ENCODE measurements at regions not wholly inside any gene's neighbourhood (a gene's known extent, or its start where the extent isn't known, plus 50 kb on each side); places are given as distances from the start of the nearest gene placed in this dataset.

- POLR2A ChIA-PET, result no interaction called here
- no peak overlapping the region for H3K4me3 Mint-ChIP-seq
- peaks cover 2% of the 10 kb centered on the region for H3K9me3 Mint-ChIP-seq
- CTCF ChIA-PET, result no interaction called here
- no peaks in the 10 kb centered on the region for H3K4me1 Mint-ChIP-seq
- no peak for TF ChIP-seq CTCF (IDR thresholded peaks at IDR 0.05)
- no peaks in the 10 kb centered on the region for H3K27me3 Mint-ChIP-seq
- H3K27ac Mint-ChIP-seq, result no peak overlapping the region
- DNase-seq (no peak), ATAC-seq (ENCODE audit: low read depth) (no peak)
- H3K36me3 Mint-ChIP-seq (ENCODE audit: low read depth), result no peaks in the 10 kb centered on the region
- intact Hi-C loops (cut with micrococcal nuclease), result no loop called here
These were observed 226.1 kb upstream of the CEP162 start for GRCh38 chr6:84453499-84453898.

GRCh38 chr6:84450018-84450417 lies 222.6 kb upstream of the CEP162 start:
- ChIA-PET POLR2A (no interaction called here), CTCF (no interaction called here)
- Mint-ChIP-seq H3K4me3 (no peak overlapping the region), H3K27ac (no peak overlapping the region), H3K9me3 (peaks cover 2% of the 10 kb centered on the region), H3K4me1 (no peaks in the 10 kb centered on the region), H3K36me3 (ENCODE audit: low read depth) (no peaks in the 10 kb centered on the region), H3K27me3 (no peaks in the 10 kb centered on the region)
- intact Hi-C loops (cut with micrococcal nuclease), result no loop called here
- ATAC-seq (ENCODE audit: low read depth) (no peak), DNase-seq (no peak)
- no peak for TF ChIP-seq CTCF (IDR thresholded peaks at IDR 0.05)

GRCh38 chr6:84449220-84449619 lies 221.8 kb upstream of the CEP162 start:
- no peak for ATAC-seq (ENCODE audit: low read depth)
- TF ChIP-seq CTCF (IDR thresholded peaks at IDR 0.05), result no peak
- no peak for DNase-seq
- H3K9me3 Mint-ChIP-seq, result peaks cover 2% of the 10 kb centered on the region
- CTCF ChIA-PET, result no interaction called here
- POLR2A ChIA-PET, result no interaction called here
- H3K4me1 Mint-ChIP-seq, result no peaks in the 10 kb centered on the region
- intact Hi-C loops (cut with micrococcal nuclease), result no loop called here
- H3K36me3 Mint-ChIP-seq (ENCODE audit: low read depth), result no peaks in the 10 kb centered on the region
- H3K27me3 Mint-ChIP-seq, result no peaks in the 10 kb centered on the region
- no peak overlapping the region for H3K27ac Mint-ChIP-seq
- H3K4me3 Mint-ChIP-seq, result no peak overlapping the region

- Mint-ChIP-seq H3K27me3 (no peaks in the 10 kb centered on the region), H3K27ac (no peak overlapping the region), H3K36me3 (ENCODE audit: low read depth) (no peaks in the 10 kb centered on the region), H3K4me1 (no peaks in the 10 kb centered on the region), H3K4me3 (no peak overlapping the region), H3K9me3 (peaks cover 2% of the 10 kb centered on the region)
- CTCF ChIA-PET, result no interaction called here
- intact Hi-C loops (cut with micrococcal nuclease), result no loop called here
- ATAC-seq (ENCODE audit: low read depth) (no peak), DNase-seq (no peak)
- POLR2A ChIA-PET, result no interaction called here
- TF ChIP-seq CTCF (IDR thresholded peaks at IDR 0.05), result no peak
These were observed 220.9 kb upstream of the CEP162 start for GRCh38 chr6:84448331-84448730.

- H3K36me3 Mint-ChIP-seq (ENCODE audit: low read depth), result no peaks in the 10 kb centered on the region
- no peak overlapping the region for H3K4me3 Mint-ChIP-seq
- no peaks in the 10 kb centered on the region for H3K4me1 Mint-ChIP-seq
- peaks cover 2% of the 10 kb centered on the region for H3K9me3 Mint-ChIP-seq
- no peak for TF ChIP-seq CTCF (IDR thresholded peaks at IDR 0.05)
- POLR2A ChIA-PET, result no interaction called here
- no peak overlapping the region for H3K27ac Mint-ChIP-seq
- DNase-seq, result no peak
- no peak for ATAC-seq (ENCODE audit: low read depth)
- intact Hi-C loops (cut with micrococcal nuclease), result no loop called here
- CTCF ChIA-PET, result no interaction called here
- H3K27me3 Mint-ChIP-seq, result no peaks in the 10 kb centered on the region
These were observed 220.2 kb upstream of the CEP162 start for GRCh38 chr6:84447651-84448050.
